Ectodermal cell (in vitro differentiated cells): ENCODE measurements at regions not wholly inside any gene's neighbourhood (a gene's known extent, or its start where the extent isn't known, plus 50 kb on each side); places are given as distances from the start of the nearest gene placed in this dataset.

Experiments used
- H3K27ac ChIP-seq: 2 replicates; pipeline ENCODE4 v1.7.0; 2013; ENCODE audit warnings: mild to moderate bottlenecking, low read depth, low read length; ENCODE audit not compliant: insufficient read depth, poor library complexity, severe bottlenecking
- H3K27me3 ChIP-seq: 2 replicates; pipeline ENCODE4 v1.7.0; 2013; ENCODE audit warnings: mild to moderate bottlenecking, low read length; ENCODE audit not compliant: insufficient read depth, control insufficient read depth, poor library complexity, severe bottlenecking
- H3K36me3 ChIP-seq: one replicate; pipeline ENCODE4 v1.7.0; 2013; ENCODE audit warnings: low read length; ENCODE audit not compliant: control insufficient read depth, insufficient read depth
- H3K4me1 ChIP-seq: one replicate; pipeline ENCODE4 v1.7.0; 2013; ENCODE audit warnings: low read length; ENCODE audit not compliant: control insufficient read depth, insufficient read depth
- H3K4me3 ChIP-seq: 2 replicates; pipeline ENCODE4 v1.7.0; 2013; ENCODE audit warnings: low read depth, low read length, control low read depth; ENCODE audit not compliant: insufficient read depth
- H3K9me3 ChIP-seq: 2 replicates; pipeline ENCODE4 v1.7.0; 2013; ENCODE audit warnings: mild to moderate bottlenecking, low read length, moderate library complexity; ENCODE audit not compliant: control insufficient read depth
- WGBS, 2 experiments: methylation state at CpG; one replicate each; pipeline ENCODE4 v1.1.7; 2013; ENCODE audit warnings: missing lambda C conversion rate in 2 of 2; 5-methylcytosine and 5-hydroxymethylcytosine counted together

- H3K9me3 ChIP-seq, result no peaks in the 10 kb centered on the region
- no peak overlapping the region for H3K4me3 ChIP-seq
- no peaks in the 10 kb centered on the region for H3K4me1 ChIP-seq
- no peaks in the 10 kb centered on the region for H3K27me3 ChIP-seq
- no peak overlapping the region for H3K27ac ChIP-seq
- 88 to 90% methylated on average over 1 of the region's 1 CpG for WGBS, 2 experiments
- no peaks in the 10 kb centered on the region for H3K36me3 ChIP-seq
These were observed 76.8 kb upstream of the GDF10 start for GRCh38 chr10:47223236-47223635.

- WGBS, 2 experiments, result 80 to 81% methylated on average over 2 of the region's 2 CpGs
- H3K4me1 ChIP-seq, result no peaks in the 10 kb centered on the region
- H3K27ac ChIP-seq, result no peak overlapping the region
- H3K36me3 ChIP-seq, result no peaks in the 10 kb centered on the region
- H3K4me3 ChIP-seq, result no peak overlapping the region
- no peaks in the 10 kb centered on the region for H3K27me3 ChIP-seq
- no peaks in the 10 kb centered on the region for H3K9me3 ChIP-seq
These were observed 75.3 kb upstream of the GDF10 start for GRCh38 chr10:47224546-47225218.

GRCh38 chr10:47225219-47225927, 74.6 kb upstream of the GDF10 start:
- H3K9me3 ChIP-seq, result no peaks in the 10 kb centered on the region
- no peak overlapping the region for H3K27ac ChIP-seq
- H3K27me3 ChIP-seq, result no peaks in the 10 kb centered on the region
- WGBS, 2 experiments, result 89 to 90% methylated on average over 8 of the region's 8 CpGs
- no peaks in the 10 kb centered on the region for H3K36me3 ChIP-seq
- no peaks in the 10 kb centered on the region for H3K4me1 ChIP-seq
- no peak overlapping the region for H3K4me3 ChIP-seq

GRCh38 chr10:47225928-47226645, 73.9 kb upstream of the GDF10 start:
- no peaks in the 10 kb centered on the region for H3K36me3 ChIP-seq
- H3K4me3 ChIP-seq, result no peak overlapping the region
- no peaks in the 10 kb centered on the region for H3K27me3 ChIP-seq
- H3K4me1 ChIP-seq, result no peaks in the 10 kb centered on the region
- H3K9me3 ChIP-seq, result no peaks in the 10 kb centered on the region
- no peak overlapping the region for H3K27ac ChIP-seq
- 92 to 93% methylated on average over 8 of the region's 8 CpGs for WGBS, 2 experiments

- WGBS, 2 experiments, result 88 to 89% methylated on average over 4 of the region's 4 CpGs
- Histone ChIP-seq H3K27me3 (no peaks in the 10 kb centered on the region), H3K27ac (no peak overlapping the region), H3K4me1 (no peaks in the 10 kb centered on the region), H3K4me3 (no peak overlapping the region), H3K9me3 (no peaks in the 10 kb centered on the region), H3K36me3 (no peaks in the 10 kb centered on the region)
These were observed 69.5 kb upstream of the GDF10 start for GRCh38 chr10:47230482-47230881.

- no peaks in the 10 kb centered on the region for H3K9me3 ChIP-seq
- H3K4me3 ChIP-seq, result no peak overlapping the region
- no peaks in the 10 kb centered on the region for H3K36me3 ChIP-seq
- no peaks in the 10 kb centered on the region for H3K4me1 ChIP-seq
- no peaks in the 10 kb centered on the region for H3K27me3 ChIP-seq
- H3K27ac ChIP-seq, result no peak overlapping the region
These were observed 69.0 kb upstream of the GDF10 start for GRCh38 chr10:47230957-47231356.

- H3K27ac ChIP-seq, result no peak overlapping the region
- no peaks in the 10 kb centered on the region for H3K36me3 ChIP-seq
- H3K9me3 ChIP-seq, result no peaks in the 10 kb centered on the region
- WGBS, 2 experiments, result 100% methylated on average over 1 of the region's 2 CpGs; no CpG with 5 or more reads in 1 of the 2 experiments
- H3K4me3 ChIP-seq, result no peak overlapping the region
- H3K4me1 ChIP-seq, result no peaks in the 10 kb centered on the region
- H3K27me3 ChIP-seq, result no peaks in the 10 kb centered on the region
These were observed 68.6 kb upstream of the GDF10 start for GRCh38 chr10:47231414-47231813.

GRCh38 chr10:47233631-47234030, 66.4 kb upstream of the GDF10 start:
- Histone ChIP-seq H3K36me3 (no peaks in the 10 kb centered on the region), H3K4me1 (no peaks in the 10 kb centered on the region), H3K4me3 (no peak overlapping the region), H3K9me3 (no peaks in the 10 kb centered on the region), H3K27me3 (no peaks in the 10 kb centered on the region), H3K27ac (no peak overlapping the region)

GRCh38 chr10:47235484-47235883, 64.5 kb upstream of the GDF10 start:
- H3K4me1 ChIP-seq, result no peaks in the 10 kb centered on the region
- H3K36me3 ChIP-seq, result no peaks in the 10 kb centered on the region
- H3K27ac ChIP-seq, result no peak overlapping the region
- no peaks in the 10 kb centered on the region for H3K9me3 ChIP-seq
- H3K4me3 ChIP-seq, result no peak overlapping the region
- H3K27me3 ChIP-seq, result no peaks in the 10 kb centered on the region
- WGBS, 2 experiments, result 100% methylated on average over 1 of the region's 1 CpG; no CpG with 5 or more reads in 1 of the 2 experiments
